K562 (cell line): ENCODE measurements at regions not wholly inside any gene's neighbourhood (a gene's known extent, or its start where the extent isn't known, plus 50 kb on each side); places are given as distances from the start of the nearest gene placed in this dataset.

Experiments used
- ATAC-seq: fragments of 200-7000 bp; cut with Tn5 transposase; 3 replicates; pipeline ENCODE4 v1.9.1; 2020; ENCODE audit warnings: moderate library complexity
- BruUV-seq: library from RNA; stranded (reverse); fragments of 400-500 nt; replicated peaks from 2 replicates; lab custom pipeline; 2021; lab: Mats Ljungman, UMichigan
- CTCF ChIA-PET: fragments of 300-600 bp; formaldehyde crosslinking; extraction: SDS; loops from one replicate; lab custom pipeline; 2021; ENCODE audit warnings: low intra/inter-chr PET ratio; lab: Yijun Ruan, JAX
- POLR2A ChIA-PET: fragments of 300-600, 350-650 bp; sonication (Branson Sonifier 250); formaldehyde crosslinking; extraction: SDS; loops from one replicate; lab custom pipeline; 2021; ENCODE audit warnings: antibody characterized with exemption, inconsistent platforms; lab: Yijun Ruan, JAX
- DNase-seq, 4 experiments: peaks; one replicate each; pipeline versions ENCODE4 v3.0.0 to v3.0.0-alpha.2; 2011 to 2018; ENCODE audit warnings: low spot score in 3 of 4, mixed read lengths in 3 of 4; ENCODE audit errors: extremely low read depth in 1 of 4
- FAIRE-seq: peaks from 2 replicates; lab custom pipeline; 2011; peaks lifted over from hg19 to GRCh38; lab: Jason Lieb, UNC
- H2AFZ ChIP-seq: 2 replicates; pipeline ENCODE4 v1.6.0; 2011; ENCODE audit warnings: low read depth, low read length, control low read depth, inconsistent platforms
- H3K27ac ChIP-seq: fragments of 200-600 bp; 3 replicates; pipeline ENCODE4 v1.8.0; 2011; ENCODE audit warnings: low read depth, mild to moderate bottlenecking, control low read depth, inconsistent platforms, low read length, moderate library complexity, mixed read lengths; ENCODE audit errors: extremely low read depth
- H3K27me3 ChIP-seq, 2 experiments: fragments of 300-600 bp in 1 of 2; 2 replicates in 1 of 2; 3 replicates in 1 of 2; pipeline versions ENCODE4 v1.6.0 to v1.8.0; 2011; ENCODE audit warnings: inconsistent platforms in 2 of 2, low read length in 2 of 2, mild to moderate bottlenecking in 1 of 2, mixed read lengths in 1 of 2, moderate library complexity in 1 of 2; ENCODE audit not compliant: control insufficient read depth in 2 of 2, insufficient read depth in 2 of 2
- H3K36me3 ChIP-seq: fragments of 300-600 bp; 3 replicates; pipeline ENCODE4 v1.8.0; 2011; ENCODE audit warnings: mild to moderate bottlenecking, low read length, inconsistent platforms; ENCODE audit not compliant: control insufficient read depth, insufficient read depth
- H3K4me1 ChIP-seq, 2 experiments: fragments of 200-600 bp in 1 of 2; replicated peaks in 1 of 2; 2 replicates in 1 of 2; 3 replicates in 1 of 2; pipeline versions ENCODE4 v1.5.1 to v1.8.0; 2011; ENCODE audit warnings: inconsistent platforms in 2 of 2, low read length in 2 of 2, mild to moderate bottlenecking in 1 of 2, mixed read lengths in 1 of 2, moderate library complexity in 1 of 2; ENCODE audit not compliant: control insufficient read depth in 2 of 2, insufficient read depth in 2 of 2
- H3K4me2 ChIP-seq: 2 replicates; pipeline ENCODE4 v1.6.1; 2011; ENCODE audit warnings: low read length, control low read depth, inconsistent platforms, mixed read lengths; ENCODE audit not compliant: insufficient read depth
- H3K4me3 ChIP-seq: fragments of 200-600 bp; sonication (generic), shearing (Covaris generic); 2 replicates; pipeline ENCODE4 v1.5.1; 2016; ENCODE audit warnings: control low read depth, inconsistent platforms
- H3K79me2 ChIP-seq: fragments of 200-600 bp; 3 replicates; pipeline ENCODE4 v1.8.0; 2011; ENCODE audit warnings: low read length, inconsistent platforms; ENCODE audit not compliant: control insufficient read depth, insufficient read depth
- H3K9ac ChIP-seq, 2 experiments: 2 replicates each; pipeline versions ENCODE4 v1.6.0 to v1.6.1; 2011; ENCODE audit warnings: low read depth in 2 of 2, low read length in 2 of 2, control low read depth in 1 of 2, inconsistent platforms in 1 of 2, mild to moderate bottlenecking in 1 of 2, mixed read lengths in 1 of 2; ENCODE audit not compliant: insufficient read depth in 1 of 2
- H3K9me1 ChIP-seq: one replicate; pipeline ENCODE4 v1.6.0; 2011; ENCODE audit warnings: inconsistent platforms, mild to moderate bottlenecking, low read length, moderate library complexity; ENCODE audit not compliant: control insufficient read depth, insufficient read depth
- H3K9me3 ChIP-seq: replicated peaks from 2 replicates; pipeline ENCODE4 v1.5.1; 2011; ENCODE audit warnings: low read depth, low read length, inconsistent platforms; ENCODE audit not compliant: control insufficient read depth, insufficient read depth
- H4K20me1 ChIP-seq: replicated peaks from 2 replicates; pipeline ENCODE4 v1.6.1; 2011; ENCODE audit warnings: low read length, inconsistent platforms, mixed read lengths; ENCODE audit not compliant: control insufficient read depth, insufficient read depth
- CEBPZ ChIP-seq: fragments of 150-350 bp; IDR thresholded peaks from 2 replicates; pipeline ENCODE4 v1.6.1; 2014; ENCODE audit warnings: low read depth, mild to moderate bottlenecking, low read length, borderline replicate concordance
- TFAM ChIP-seq: fragments of 250-450 bp; sonication (Bioruptor Pico); conservative IDR thresholded peaks from 2 replicates; pipeline ENCODE4 v1.5.0; 2021; ENCODE audit warnings: mild to moderate bottlenecking, moderate library complexity
- ZNF197 ChIP-seq: fragments of 200-800 bp; sonication (Bioruptor generic); IDR thresholded peaks from 2 replicates; pipeline ENCODE4 v1.6.1; 2016; ENCODE audit warnings: low read depth, missing genetic modification characterization, missing compliant biosample characterization
- ZNF311 ChIP-seq: fragments of 250-450 bp; sonication (Bioruptor Pico); IDR thresholded peaks from 2 replicates; pipeline ENCODE4 v1.4.0; 2020; ENCODE audit warnings: mild to moderate bottlenecking, moderate library complexity
- WGBS: fragments of 100-300 bp; shearing (Covaris generic); methylation state at CpG from one replicate; pipeline ENCODE4 v1.1.6; 2016; ENCODE audit warnings: low coverage, mixed read lengths; ENCODE audit not compliant: insufficient coverage; ENCODE audit errors: missing lambda C conversion rate; 5-methylcytosine and 5-hydroxymethylcytosine counted together
- in situ Hi-C: fragments of 300-500 bp; cut with MboI; formaldehyde crosslinking; loops from 4 replicates; pipeline ENCODE4 v1.15.0; 2018; ENCODE audit warnings: inconsistent platforms, mixed read lengths
- intact Hi-C: fragments of 100-400 bp; cut with micrococcal nuclease; formaldehyde crosslinking; loops from 2 replicates; pipeline ENCODE4 v1.14.2; 2022

- TF ChIP-seq CEBPZ: no peak
Measured at GRCh38 chr16:86357303-86357702, 153.0 kb upstream of the FOXF1 start (continued).

- Histone ChIP-seq H3K9me3 (no peaks in the 10 kb centered on the region), H3K4me3 (no peak overlapping the region), H3K4me2 (no peak overlapping the region), H3K36me3 (no peaks in the 10 kb centered on the region), H3K27me3 (peaks cover 3 to 39% of the 10 kb centered on the region in 2 experiments; a peak in 2 of 5 replicates), H4K20me1 (no peaks in the 10 kb centered on the region), H3K9me1 (no peaks in the 10 kb centered on the region), H3K27ac (no peak overlapping the region), H3K79me2 (no peaks in the 10 kb centered on the region), H2AFZ (no peak overlapping the region), H3K4me1 (no peaks in the 10 kb centered on the region), H3K9ac (no peak overlapping the region)
- ATAC-seq (no peak), DNase-seq (no peak), FAIRE-seq (no peak)
- no peak for TF ChIP-seq ZNF311
- TF ChIP-seq TFAM (CRISPR knock-in tag): no peak
- no peak for TF ChIP-seq ZNF197 (CRISPR knock-in tag)
- 0% methylated on average over 3 of the region's 8 CpGs for WGBS
- intact Hi-C loops (no loop called here), in situ Hi-C loops (no loop called here)
- ChIA-PET CTCF (no interaction called here), POLR2A (no interaction called here)
- BruUV-seq: no TSS peak
Measured at GRCh38 chr16:86357950-86358349, 152.4 kb upstream of the FOXF1 start.
